ENCODE measurements at regions not wholly inside any gene's neighbourhood (a gene's known extent, or its start where the extent isn't known, plus 50 kb on each side); places are given as distances from the start of the nearest gene placed in this dataset.

DNA sequence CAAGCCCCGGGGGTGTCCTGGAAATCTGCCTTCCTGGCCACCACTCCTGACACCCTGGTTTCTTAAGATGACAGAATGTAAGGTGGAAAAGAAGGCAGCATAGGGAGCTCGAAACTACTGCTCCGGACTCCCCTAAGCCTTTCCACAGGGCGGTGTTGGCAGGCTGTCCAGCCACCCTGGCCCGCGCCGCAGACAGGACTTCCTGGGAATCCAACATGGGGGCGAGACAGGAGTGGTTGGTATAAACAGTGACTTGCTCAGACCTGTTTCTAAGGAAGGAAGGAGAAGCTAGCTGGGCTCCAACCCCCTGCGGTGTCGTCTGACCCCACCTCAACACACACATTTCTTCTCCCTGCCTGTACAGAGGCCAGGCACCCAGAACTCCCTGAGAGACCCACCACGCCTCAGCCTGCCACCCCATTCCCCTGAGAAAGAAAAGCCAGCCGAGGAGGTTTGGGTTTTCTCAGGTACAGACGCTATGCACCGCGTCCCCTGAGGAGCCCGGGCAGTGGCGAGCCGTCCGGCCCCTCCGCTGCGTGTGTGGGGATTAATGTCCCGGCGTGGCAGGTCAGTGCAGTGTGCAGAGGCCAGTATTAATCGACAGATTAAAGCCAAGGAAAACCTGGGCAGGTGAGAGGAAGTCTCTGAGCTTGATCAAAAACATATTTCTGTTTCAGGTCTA is 349.6 kb upstream of the MKI67 start:
- POLR2A ChIA-PET, result no interaction called here
- CTCF ChIA-PET, result no interaction called here

DNA sequence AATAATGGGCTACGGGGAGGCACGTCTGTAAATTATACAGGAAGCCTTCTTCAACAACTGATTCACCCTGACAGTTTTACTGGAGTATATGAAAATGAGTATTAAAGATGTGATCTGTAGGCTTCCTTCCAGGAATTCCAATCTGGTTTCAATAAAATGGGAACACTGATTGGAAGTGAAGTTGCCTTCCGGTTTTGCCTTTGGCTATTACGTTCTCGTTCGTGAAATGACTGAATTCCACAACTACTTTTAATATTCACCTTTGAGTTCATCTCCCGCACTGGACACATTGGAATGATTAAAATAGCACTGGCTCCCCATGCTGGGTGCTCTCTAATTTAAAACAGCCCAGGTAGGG is 350.1 kb upstream of the MKI67 start:
- ChIA-PET POLR2A (no interaction called here), CTCF (no interaction called here)

DNA sequence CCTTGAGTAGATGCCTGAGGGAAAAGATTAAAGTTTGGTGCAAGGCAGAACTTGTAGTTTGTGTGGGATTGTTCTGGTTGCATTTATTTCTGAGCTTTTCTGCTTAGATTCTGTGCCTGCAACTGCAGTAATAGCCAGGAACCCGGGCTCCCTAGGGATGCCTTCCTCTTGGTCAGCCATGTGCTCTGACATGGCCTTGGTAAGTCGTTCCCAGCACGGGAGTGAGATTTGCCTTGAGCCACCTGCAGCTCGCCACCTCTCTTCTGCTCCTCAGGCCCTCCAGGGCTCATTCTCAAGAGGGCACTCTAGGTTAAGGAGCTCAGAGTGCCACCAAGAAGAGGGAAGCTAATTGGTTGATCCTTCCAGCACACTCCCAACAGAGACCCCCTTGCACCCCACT is 350.6 kb upstream of the MKI67 start:
- ChIA-PET POLR2A (no interaction called here), CTCF (no interaction called here)

DNA sequence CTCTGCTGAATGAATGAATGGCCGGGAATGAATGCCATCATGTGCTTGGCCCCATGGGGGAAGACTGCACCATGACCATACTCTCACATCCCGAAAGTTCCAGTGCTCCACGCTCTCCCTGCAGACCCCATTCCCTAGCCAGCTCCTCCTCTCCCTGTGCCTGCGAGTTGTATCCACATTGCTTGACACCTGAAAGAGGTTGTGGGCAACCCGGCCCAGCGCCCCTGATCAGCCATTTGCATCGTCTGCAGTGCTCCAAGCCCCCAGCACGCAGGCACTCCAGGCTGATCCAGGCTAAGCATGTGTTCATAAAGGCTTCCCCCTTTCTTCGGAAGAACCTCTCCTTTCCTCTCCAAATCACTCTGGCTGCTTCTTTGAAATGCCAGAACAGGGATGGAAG is 354.4 kb upstream of the MKI67 start:
- ChIA-PET CTCF (no interaction called here), POLR2A (no interaction called here)

DNA sequence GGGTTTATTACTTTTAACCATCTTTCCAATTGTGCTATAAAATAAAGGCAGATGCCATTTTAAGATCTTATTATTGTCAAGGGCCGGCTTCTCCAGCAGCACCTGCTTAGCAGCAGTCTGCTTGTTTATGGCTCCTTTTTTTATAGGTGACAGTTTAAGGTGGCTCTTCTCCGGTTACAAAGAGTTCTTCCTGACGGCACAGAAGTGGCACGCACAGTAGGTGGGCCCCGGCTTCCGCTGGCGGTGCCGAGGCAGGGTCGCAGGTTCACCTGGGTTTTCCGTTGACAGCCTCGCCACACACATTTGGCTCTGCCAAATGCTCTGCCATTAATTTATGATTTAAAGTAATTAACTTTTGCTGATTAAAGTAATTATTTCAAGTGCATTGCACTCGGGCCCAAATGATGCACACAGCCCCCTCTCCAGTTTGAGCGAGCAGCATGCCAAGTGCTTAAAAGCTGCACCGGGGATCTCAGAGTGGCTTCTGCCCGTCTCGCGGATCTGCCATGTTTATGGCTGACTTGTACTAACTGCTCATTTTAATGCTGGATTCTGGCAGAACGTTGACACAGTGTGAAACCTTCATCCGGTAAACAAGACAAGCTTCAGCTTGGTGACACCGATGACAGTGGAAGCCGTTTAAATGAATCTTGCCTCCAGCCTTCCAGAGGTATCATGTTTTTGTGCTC is 355.1 kb upstream of the MKI67 start:
- POLR2A ChIA-PET, result no interaction called here
- CTCF ChIA-PET, result no interaction called here

DNA sequence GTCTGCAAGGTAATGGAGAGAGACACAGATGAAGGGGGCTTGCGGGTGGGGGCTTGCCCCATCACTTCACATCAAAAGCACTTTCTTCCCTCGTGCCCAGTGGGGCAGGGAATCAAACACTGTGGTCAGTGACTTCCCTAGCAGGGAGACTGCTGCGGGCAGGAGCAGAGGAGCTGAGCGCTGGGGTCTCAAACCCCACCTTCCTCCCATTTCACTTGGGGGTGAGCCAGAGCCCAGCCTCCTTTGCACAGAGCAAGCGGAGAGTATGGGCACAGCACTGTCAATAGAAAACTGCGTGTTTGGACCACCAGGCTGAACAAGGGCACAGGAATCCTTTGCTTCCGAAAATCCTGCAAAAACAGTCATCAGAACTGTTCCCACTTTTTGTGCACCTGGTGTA is 355.8 kb upstream of the MKI67 start:
- ChIA-PET POLR2A (no interaction called here), CTCF (no interaction called here)

DNA sequence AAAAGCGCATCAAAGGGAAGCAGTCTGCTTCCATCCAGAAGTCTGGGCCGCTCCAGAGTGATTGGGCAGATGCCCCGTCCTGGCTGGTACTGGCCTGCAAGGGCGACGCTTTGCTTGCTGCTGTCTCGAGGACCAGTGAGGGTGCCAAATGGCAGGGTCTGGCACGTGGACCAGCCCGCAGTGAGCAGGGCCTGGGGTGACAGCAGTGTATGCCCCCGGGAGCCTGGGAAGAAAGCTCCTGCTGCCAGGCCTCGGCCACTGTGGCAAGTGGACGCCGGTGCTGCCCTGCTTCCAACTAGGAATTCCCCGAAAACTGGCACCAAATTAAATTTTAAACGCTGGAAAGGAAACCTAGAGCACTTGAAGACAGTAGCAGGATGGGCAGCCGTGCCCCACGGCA is 357.0 kb upstream of the MKI67 start:
- CTCF ChIA-PET, result no interaction called here
- POLR2A ChIA-PET, result no interaction called here

DNA sequence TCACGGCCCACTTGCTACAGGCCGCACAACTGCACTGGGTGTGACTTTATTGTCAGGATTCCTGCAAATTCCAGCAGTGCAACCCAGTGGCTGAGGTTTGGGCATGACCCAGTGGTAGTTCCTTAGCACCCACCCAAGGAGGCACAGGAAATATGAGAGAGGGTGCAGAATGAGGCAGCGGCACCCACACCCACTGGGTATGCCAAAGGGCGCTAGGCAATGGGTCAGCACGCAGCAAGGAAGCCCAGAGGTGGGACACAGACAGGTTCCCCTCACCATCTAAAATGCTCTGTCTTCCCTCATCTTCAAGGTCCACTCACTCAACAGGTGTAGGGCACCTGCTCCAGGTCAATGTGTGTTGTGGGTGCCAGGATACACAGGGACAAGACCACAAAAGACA is 357.8 kb upstream of the MKI67 start:
- POLR2A ChIA-PET, result no interaction called here
- CTCF ChIA-PET, result no interaction called here

DNA sequence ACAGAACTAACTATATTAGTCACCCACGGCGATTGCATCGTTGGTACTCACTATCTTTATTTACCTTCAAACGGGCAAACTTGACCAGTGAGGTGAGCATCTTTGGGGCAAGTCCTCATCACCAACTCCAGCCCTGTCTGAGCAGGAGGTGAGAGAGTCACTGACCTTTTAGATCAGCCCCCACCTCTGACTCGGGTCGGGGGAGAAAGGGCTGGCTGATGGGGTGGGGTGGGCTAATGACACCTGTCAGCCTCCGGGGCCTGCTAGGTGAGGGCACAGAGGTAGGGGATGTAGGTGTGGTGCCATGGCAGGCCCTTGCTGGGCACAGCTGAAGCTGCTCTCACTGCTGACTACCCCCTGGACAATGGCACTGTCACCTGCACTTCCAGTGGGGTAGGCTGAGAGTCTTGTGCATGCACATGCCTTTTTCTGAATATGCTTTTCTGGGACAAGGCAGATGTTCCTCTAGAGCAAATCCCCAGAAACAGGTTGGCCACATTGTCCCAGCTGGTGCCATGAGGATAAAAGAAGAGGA is 359.5 kb upstream of the MKI67 start:
- ChIA-PET POLR2A (no interaction called here), CTCF (no interaction called here)

DNA sequence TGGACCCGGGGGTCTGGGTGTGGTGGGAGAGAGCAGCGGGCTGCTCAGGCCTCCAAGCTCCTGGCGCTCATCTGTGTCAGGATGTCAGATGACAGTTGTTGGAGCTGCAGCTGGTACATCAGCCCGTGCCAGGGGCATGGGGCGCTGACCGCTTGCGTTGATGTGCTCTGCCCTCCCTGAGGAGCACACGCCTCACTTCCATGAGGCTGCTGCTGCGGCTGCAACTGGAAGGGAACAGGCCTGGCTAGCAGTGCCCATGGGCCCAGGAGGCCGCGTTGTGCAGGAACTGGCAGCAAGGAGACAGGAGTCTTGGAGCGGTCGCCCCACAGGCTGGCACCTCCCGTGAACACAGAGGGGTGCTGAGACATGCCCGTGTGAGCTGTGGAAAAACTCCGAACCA is 361.3 kb upstream of the MKI67 start:
- ChIA-PET POLR2A (no interaction called here), CTCF (no interaction called here)

DNA sequence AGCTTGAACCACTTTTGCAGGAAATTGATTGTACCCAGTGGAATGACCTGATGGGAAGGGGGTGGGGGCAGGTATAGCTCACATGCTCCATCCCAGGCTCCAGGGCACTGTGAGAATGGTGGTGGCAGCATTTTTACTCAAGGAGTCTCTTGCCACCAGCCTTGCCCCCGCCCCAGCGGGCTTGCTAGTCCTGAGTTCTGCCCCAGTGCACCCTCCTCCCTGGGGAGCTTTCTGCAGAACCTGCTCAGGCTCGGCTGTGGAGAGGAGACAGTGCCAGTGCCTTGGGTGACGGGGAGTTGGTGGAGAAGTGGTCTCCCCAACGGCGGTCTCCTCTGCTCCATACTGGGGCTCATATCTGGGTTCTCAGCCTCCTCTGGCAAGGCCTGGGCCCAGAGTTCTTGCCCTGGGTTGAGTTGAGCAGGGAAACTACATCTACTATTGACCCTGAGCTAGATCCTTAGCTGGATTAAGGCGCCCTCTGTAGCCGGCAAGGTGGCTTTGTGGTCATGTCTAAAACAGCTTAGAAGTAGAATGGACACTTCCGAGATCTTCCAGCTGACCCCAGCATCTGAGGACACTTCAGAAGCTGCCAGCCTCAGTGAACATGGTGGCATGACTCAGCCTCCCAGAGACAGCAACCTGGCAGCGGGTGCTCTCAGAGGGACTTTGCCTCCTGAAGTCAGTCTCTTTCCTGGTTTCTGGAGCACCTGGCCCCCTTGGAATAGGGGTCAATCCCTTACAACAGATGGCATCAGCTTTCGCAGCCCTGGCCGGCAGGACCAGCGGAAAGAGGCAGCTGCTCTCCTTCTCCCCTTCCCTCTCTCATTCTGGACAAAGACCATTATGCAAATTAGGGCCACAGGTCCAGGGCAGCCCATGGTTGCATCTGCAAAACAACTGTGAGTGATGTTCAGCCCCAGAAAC is 363.4 kb upstream of the MKI67 start:
- POLR2A ChIA-PET, result no interaction called here
- CTCF ChIA-PET, result no interaction called here

DNA sequence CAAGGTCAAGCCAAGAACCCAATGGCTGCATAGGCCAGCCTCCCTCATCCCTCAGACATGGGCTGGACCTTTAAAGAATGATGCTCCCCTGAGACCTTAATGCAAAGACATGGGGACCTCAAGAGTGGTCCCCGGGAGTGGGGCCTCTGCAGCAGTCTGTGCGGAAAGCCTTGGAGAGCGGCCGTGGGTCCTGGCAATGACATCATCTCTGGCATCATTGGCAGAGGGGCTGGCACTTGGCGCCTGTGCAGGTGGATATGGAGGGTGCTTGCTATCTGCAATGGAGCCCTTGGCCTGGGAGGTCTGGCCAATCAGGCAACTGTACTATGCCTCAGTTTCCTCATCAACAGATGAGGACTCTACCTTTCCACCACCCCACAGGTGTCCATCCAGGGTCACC is 365.5 kb upstream of the MKI67 start:
- ChIA-PET CTCF (no interaction called here), POLR2A (no interaction called here)

DNA sequence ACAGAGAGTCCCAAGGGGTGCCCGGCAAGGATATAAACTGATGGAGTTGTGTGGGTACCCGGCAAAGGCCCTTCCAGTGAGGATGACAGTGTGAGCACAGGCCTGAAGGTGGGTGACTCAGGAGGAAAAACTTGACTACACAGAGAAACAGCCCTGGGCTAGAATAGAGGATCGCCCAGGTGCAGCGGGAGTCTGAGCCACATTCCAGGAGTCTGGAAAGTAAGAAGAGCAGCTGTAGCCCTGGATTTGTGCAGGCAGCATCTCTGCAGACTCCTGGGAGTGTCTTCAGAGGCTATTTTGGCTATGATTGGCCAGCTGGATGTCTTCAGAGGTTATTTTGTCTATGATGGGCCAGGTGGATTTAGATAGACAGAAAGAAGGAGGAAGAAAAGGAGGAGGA is 367.6 kb upstream of the MKI67 start:
- CTCF ChIA-PET, result no interaction called here
- POLR2A ChIA-PET, result no interaction called here

DNA sequence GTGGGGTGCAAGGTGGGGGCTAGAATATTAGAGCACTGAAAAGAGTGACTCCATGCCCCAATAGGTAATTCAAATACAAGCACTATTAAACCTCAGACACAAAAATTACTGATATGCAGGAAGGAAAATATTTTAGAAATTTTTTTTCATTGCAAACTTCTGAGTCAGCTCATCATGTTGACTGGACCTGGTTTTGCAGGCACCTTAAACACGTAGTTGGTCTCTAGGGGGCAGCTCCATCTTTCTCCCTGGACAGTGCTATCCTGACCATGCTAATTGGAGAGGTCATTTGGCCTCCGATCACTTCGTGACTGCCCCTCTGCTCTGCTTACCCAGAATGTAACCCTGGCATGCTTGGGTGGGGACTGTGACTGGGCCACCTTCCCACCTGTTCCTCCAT is 368.4 kb upstream of the MKI67 start:
- ChIA-PET POLR2A (no interaction called here), CTCF (no interaction called here)

DNA sequence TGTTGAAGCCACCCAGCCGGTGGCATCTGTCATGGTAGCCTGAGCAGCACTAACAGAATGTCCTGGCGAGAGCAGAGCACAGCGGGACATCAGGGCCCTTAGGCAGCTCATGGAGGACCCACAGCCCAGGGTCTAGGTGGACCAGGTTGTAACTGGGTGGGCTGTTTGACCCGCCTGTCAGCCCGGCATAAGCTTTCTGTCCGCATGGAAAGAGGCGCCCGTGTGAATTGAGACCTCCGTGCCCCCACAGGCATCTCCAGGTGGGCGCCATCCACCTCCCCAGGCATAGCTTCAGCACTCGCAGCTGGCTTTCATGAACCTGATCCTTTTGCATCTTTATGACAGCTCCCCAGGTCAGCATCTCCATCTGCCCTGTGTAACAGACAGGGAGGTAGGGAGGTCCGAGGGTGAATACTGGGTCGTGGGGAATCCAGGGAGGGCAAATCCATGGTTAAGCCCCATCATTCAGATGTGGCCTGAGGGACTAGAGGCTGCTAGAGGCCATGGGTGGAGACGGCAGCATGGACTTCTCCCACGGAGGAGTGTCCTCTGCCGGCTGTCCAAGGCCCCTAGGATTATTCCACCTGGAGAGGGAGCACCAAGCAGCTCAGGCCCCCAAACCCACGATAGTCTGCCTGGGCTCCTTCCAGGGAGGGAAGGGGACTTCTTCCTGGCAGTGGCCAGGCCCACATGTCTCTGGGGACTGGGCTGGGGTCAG is 371.6 kb upstream of the MKI67 start:
- CTCF ChIA-PET, result no interaction called here
- POLR2A ChIA-PET, result no interaction called here

DNA sequence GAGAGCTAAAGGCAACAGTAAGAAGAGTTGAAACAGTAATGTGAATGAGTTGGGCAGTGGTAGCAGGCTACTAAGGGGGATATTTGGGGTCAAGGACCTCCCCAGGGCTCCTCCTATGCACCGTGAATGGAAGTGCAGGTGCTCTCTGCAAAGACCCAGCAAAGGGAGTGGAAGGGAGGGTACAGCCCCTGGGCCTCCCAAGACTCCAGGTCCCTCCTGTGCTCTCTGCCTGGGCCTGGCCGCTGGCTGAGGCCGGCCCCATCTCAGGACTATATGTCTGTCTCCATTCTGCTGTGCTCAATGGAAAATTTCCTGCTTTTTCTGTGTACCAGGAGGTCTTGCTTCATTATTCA is 372.1 kb upstream of the MKI67 start:
- CTCF ChIA-PET, result no interaction called here

DNA sequence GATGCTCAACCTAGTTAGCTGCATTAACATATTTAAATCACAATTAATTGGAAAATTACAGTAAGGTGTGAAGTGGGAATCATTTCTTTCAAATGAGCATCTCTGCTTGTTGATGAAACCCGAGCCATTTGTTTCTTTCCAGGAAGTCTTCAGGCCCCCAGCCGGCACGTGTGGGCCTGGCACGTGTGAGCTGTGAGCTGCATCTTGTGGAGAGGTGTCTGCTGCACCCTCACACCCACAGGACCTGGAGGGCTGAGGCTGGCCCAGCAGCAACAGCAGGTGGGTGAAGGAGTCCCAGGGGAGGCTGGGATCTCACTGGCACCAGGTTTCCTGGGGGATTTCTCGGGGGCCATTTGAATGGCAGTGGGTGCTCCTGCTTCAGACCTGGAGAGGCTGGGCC is 372.5 kb upstream of the MKI67 start:
- CTCF ChIA-PET, result no interaction called here
- POLR2A ChIA-PET, result no interaction called here

More for the DNA sequence above, 372.1 kb upstream of the MKI67 start:
- POLR2A ChIA-PET, result no interaction called here

DNA sequence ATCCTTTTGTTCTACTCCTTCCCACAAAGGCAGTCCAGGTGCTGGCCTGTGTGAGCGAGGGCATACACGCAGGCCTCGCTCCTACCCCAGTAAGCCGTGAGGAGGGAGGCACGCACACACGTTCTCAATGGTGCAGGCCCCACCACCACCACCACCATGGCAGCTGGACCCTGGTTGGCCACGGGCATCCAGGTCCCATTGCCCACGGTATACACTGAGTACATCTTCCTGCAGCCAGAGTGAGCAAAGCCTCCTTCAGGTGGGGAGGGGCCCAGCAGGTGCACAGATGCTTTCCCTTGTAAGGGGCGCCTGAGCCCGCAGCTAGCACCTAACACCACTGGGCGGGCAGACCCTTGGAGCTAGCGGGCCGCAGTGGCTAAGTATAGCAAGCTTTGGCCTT is 373.3 kb upstream of the MKI67 start:
- POLR2A ChIA-PET, result no interaction called here

DNA sequence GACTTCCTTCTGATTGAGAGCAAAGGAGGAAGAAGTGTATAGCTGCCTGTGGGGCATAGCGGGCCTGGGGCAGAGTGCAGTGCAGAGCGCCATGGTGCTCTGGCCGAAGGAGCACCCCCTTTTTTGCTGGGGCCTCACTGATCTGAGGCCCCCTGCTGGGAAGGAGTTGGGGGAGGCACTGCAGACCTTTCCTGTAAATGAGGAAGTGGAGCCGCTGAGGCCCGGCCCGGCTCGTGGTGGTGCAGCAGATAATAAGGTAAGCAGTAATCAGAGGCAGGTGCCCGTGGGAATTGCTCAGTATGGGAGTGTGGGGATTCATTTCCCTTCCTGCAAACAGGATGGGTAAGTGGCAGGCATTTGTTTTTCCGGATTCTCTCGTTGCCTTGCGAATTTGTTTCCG is 373.7 kb upstream of the MKI67 start:
- ChIA-PET POLR2A (no interaction called here), CTCF (no interaction called here)

More for the DNA sequence above, 373.3 kb upstream of the MKI67 start:
- CTCF ChIA-PET, result no interaction called here

DNA sequence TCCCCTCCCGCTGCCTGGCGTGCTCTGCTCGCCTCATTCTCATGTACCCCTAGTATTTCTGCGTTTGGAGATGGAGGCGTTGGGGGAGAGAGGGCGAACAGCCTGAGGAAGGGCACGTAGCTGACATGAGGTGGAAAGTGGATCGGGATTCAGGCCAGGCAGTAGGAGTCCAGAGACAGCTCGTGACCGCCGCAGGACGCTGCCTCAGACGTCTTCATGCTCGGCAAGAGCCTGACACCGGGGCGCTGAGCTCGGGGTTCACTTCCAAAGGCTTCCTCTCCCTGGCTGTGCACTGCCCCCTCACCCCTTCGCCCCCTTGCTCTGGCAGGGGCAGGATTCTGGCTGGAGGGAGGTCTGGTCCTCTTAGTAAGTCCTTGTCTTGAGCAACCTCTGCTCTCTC is 374.4 kb upstream of the MKI67 start:
- POLR2A ChIA-PET, result no interaction called here
- CTCF ChIA-PET, result no interaction called here

DNA sequence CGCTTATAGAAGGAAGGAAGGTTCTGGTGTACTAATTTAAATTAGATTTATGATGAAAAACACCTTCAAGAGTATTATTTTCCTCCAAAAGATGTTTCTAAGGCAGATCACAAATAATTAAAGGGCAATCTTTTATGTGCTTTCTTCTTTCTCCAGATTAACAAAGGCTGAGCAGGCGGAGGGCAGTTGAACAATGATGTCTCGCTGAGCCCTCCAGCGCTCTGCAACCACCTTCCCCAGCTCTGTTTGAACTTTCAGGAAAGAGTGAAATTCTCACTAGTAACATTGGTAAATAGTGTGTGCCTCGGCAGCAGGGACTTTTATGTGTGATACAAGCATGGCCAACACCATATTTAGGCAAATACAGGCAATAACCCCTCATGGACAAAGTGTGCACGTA is 379.1 kb upstream of the MKI67 start:
- ChIA-PET CTCF (no interaction called here), POLR2A (no interaction called here)

All from activated CD8-positive, alpha-beta memory T cell treated with anti-CD3 and anti-CD28 coated beads for 36 hours (primary cell).